OCI-LY1 (cell line): ENCODE measurements at regions not wholly inside any gene's neighbourhood (a gene's known extent, or its start where the extent isn't known, plus 50 kb on each side); places are given as distances from the start of the nearest gene placed in this dataset.

Experiments used
- EZH2 ChIP-seq: fragments of 200-600 bp; sonication (generic), shearing (Covaris generic); IDR thresholded peaks from 2 replicates; pipeline ENCODE4 v1.8.0; 2017; ENCODE audit warnings: borderline replicate concordance, mixed run types, mild to moderate bottlenecking, antibody characterized with exemption, low read length, moderate library complexity, mixed read lengths
- TF ChIP-seq, protein P1 (sequence below): fragments of 200-600 bp; sonication (generic), shearing (Covaris generic); IDR thresholded peaks from 2 replicates; pipeline ENCODE4 v1.5.1; 2017; ENCODE audit warnings: mild to moderate bottlenecking, antibody characterized with exemption, low read length, moderate library complexity, mixed read lengths

- TF ChIP-seq, protein P1, sequence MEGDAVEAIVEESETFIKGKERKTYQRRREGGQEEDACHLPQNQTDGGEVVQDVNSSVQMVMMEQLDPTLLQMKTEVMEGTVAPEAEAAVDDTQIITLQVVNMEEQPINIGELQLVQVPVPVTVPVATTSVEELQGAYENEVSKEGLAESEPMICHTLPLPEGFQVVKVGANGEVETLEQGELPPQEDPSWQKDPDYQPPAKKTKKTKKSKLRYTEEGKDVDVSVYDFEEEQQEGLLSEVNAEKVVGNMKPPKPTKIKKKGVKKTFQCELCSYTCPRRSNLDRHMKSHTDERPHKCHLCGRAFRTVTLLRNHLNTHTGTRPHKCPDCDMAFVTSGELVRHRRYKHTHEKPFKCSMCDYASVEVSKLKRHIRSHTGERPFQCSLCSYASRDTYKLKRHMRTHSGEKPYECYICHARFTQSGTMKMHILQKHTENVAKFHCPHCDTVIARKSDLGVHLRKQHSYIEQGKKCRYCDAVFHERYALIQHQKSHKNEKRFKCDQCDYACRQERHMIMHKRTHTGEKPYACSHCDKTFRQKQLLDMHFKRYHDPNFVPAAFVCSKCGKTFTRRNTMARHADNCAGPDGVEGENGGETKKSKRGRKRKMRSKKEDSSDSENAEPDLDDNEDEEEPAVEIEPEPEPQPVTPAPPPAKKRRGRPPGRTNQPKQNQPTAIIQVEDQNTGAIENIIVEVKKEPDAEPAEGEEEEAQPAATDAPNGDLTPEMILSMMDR, result no peak
- no peak for TF ChIP-seq EZH2
These were observed 563.5 kb downstream of the PRR16 start for GRCh38 chr5:121027636-121028035.
